MCF 10A (cell line): ENCODE measurements at regions not wholly inside any gene's neighbourhood (a gene's known extent, or its start where the extent isn't known, plus 50 kb on each side); places are given as distances from the start of the nearest gene placed in this dataset.
"Not testable (repeated sequence)": the region's sequence is repeated elsewhere in the genome, so short reads cannot be mapped to it uniquely, and the experiment has no call there.

Experiments used
- BruUV-seq: library from RNA; stranded (reverse); fragments of 400-500 nt; replicated peaks from 2 replicates; lab custom pipeline; 2021; lab: Mats Ljungman, UMichigan
- CTCF ChIA-PET: fragments of 300-600 bp; sonication (Branson Sonifier 250); formaldehyde crosslinking; extraction: SDS; loops from one replicate; lab custom pipeline; 2021; ENCODE audit warnings: antibody characterized with exemption, inconsistent platforms; lab: Yijun Ruan, JAX
- POLR2A ChIA-PET: fragments of 300-600, 350-650 bp; sonication (Branson Sonifier 250); formaldehyde crosslinking; extraction: SDS; loops from one replicate; lab custom pipeline; 2020; ENCODE audit warnings: antibody characterized with exemption, inconsistent platforms; lab: Yijun Ruan, JAX
- DNase-seq: peaks from one replicate; pipeline ENCODE4 v3.0.0-alpha.2; 2018; ENCODE audit not compliant: unreplicated experiment
- H3K27ac Mint-ChIP-seq: one replicate; pipeline ENCODE4 v1.8.0; 2022; ENCODE audit warnings: mild to moderate bottlenecking, low read depth, mixed read lengths; ENCODE audit not compliant: unreplicated experiment
- H3K27me3 Mint-ChIP-seq: one replicate; pipeline ENCODE4 v1.8.0; 2022; ENCODE audit warnings: mixed read lengths; ENCODE audit not compliant: insufficient read depth, unreplicated experiment
- H3K36me3 Mint-ChIP-seq: one replicate; pipeline ENCODE4 v1.8.0; 2022; ENCODE audit warnings: mild to moderate bottlenecking, moderate library complexity, mixed read lengths; ENCODE audit not compliant: insufficient read depth, unreplicated experiment
- H3K4me1 Mint-ChIP-seq: one replicate; pipeline ENCODE4 v1.8.0; 2022; ENCODE audit warnings: mixed read lengths; ENCODE audit not compliant: insufficient read depth, unreplicated experiment
- H3K4me3 Mint-ChIP-seq: one replicate; pipeline ENCODE4 v1.8.0; 2022; ENCODE audit warnings: mild to moderate bottlenecking, moderate library complexity, mixed read lengths; ENCODE audit not compliant: unreplicated experiment
- H3K9me3 Mint-ChIP-seq: one replicate; pipeline ENCODE4 v1.8.0; 2022; ENCODE audit warnings: mixed read lengths; ENCODE audit not compliant: unreplicated experiment
- CTCF ChIP-seq: fragments of 200-600 bp; IDR thresholded peaks from one replicate; pipeline ENCODE4 v1.8.0; 2022; ENCODE audit warnings: antibody characterized with exemption, mild to moderate bottlenecking; ENCODE audit not compliant: unreplicated experiment
- intact Hi-C: fragments of 100-400 bp; cut with micrococcal nuclease; formaldehyde crosslinking; loops from 2 replicates; pipeline ENCODE4 v1.14.1; 2022

DNA sequence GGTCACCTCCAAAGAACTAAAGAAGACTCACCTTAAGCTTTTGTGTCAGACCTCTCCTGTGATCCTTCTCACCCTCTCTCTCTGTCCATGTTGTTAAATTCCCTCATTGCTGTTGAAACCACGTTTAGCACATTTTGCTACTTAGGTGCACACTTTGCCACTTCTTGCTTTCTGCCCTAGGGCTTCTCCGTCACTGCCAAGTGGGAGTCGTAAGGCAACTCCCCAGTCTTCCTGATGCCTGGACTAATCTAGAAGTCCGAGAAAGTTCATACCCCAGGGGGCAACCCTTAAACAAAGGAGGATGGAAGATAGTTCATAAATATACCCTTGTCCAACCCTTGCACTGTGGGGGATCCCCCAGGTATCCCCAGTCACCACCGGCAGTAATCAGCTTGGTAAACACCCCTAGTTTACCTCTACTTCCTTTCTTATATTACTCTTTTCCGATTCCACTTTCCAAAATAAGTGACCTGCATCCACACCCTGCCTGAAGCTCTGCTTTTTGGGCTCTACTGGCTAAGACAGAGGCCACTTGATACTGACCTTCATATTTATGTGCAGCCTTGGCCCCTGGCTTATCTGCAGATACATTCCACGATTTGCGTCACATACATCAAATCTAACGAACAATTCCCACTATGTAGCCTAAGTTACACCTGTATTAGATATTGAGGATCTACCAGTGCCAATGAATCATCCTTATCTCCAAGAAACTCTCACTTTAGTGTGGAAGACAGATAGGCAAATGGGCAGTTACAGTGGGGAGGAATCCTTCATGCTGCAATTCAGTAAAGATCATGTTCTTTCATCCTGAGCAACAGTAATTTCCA lies 776.2 kb downstream of the RNF144A start:
- no peak for DNase-seq
- ChIA-PET POLR2A (interaction anchor here (0.7 to 1.4 kb wide), 3 partner anchors 10 to 1470 kb away, joined by 3 to 5 read pairs (median 4); no protein-coding TSS in a partner anchor), CTCF (interaction anchor here (0.6 kb wide), 1 partner anchor 120 kb away, joined by 3 read pairs; no protein-coding TSS in a partner anchor)
- H3K4me3 Mint-ChIP-seq = no peak overlapping the region
- intact Hi-C loops = loop anchor here (10.0 kb wide), 1 partner anchor 991 kb away; the partner anchor contains the start of gene ID2
- H3K4me1 Mint-ChIP-seq = peaks cover 29% of the 10 kb centered on the region
- H3K27ac Mint-ChIP-seq = peak overlapping the region; percentile 50
- H3K9me3 Mint-ChIP-seq = no peaks in the 10 kb centered on the region
- TF ChIP-seq CTCF = no peak
- no peaks in the 10 kb centered on the region for H3K36me3 Mint-ChIP-seq
- no TSS peak for BruUV-seq
- no peaks in the 10 kb centered on the region for H3K27me3 Mint-ChIP-seq

DNA sequence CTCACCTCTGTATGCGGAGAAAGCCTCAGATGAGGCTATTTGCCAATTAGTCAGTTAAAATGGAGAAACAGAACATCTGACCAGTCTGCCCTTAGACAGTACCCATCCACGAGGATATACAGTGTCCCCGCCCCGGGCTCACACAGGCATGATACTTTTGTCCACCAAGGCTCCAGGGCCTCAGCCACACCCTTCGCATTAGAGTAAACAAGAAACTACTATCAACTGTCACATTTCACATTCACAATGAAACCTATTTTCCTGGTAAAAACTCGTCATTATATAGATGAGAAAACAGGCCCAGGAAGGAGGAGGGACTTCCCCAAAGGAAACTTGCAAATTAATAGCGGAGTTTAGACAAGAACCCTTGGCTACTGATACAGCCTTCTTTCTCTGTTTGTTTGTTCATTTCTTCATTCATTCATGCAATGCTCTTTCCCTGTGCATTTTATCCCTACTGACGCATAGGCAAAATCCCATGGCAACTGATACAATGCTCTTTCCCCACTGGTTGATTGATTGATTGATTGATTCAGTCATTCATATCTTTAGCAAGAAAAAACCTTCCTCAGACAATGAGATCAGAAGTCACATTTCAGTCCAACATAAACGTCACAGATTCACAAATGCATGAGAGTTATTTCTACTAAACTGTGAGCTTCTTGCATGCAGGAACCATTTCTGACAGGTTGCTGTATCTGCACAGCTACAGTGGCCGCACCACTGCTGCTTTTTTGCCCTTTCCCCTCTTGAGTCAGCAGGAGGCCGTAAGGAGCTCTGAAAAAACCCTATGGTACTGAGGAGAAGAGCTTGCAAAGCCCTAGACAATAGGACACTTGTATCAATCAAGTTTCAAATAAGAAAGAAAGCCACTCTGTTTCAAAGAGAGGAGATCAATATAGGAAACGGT lies 777.1 kb downstream of the RNF144A start:
- intact Hi-C loops = loop anchor here (10.0 kb wide), 1 partner anchor 990 kb away; the partner anchor contains the start of gene ID2
- TF ChIP-seq CTCF = no peak

GRCh38 chr2:7696556-7696955 lies 779.3 kb downstream of the RNF144A start:
- CTCF ChIA-PET = interaction anchor here (0.7 kb wide), 1 partner anchor 353 kb away, joined by 3 read pairs; no protein-coding TSS in a partner anchor
- not testable (repeated sequence) for BruUV-seq, H3K9me3 Mint-ChIP-seq, DNase-seq, H3K36me3 Mint-ChIP-seq, H3K27ac Mint-ChIP-seq, H3K27me3 Mint-ChIP-seq, H3K4me3 Mint-ChIP-seq
- POLR2A ChIA-PET = interaction anchor here (0.6 kb wide), 1 partner anchor 546 kb away, joined by 3 read pairs; no protein-coding TSS in a partner anchor
- peaks cover 29% of the 10 kb centered on the region for H3K4me1 Mint-ChIP-seq
- intact Hi-C loops = loop anchor here (10.0 kb wide), 1 partner anchor 988 kb away; the partner anchor contains the start of gene ID2

More for the DNA sequence above, 777.1 kb downstream of the RNF144A start:
- H3K9me3 Mint-ChIP-seq = no peaks in the 10 kb centered on the region
- ChIA-PET CTCF (interaction anchor here (0.5 to 0.6 kb wide), 2 partner anchors 34 to 1005 kb away, joined by 3 read pairs; no protein-coding TSS in a partner anchor), POLR2A (interaction anchor here (0.6 to 0.8 kb wide), 3 partner anchors 279 to 1469 kb away, joined by 3 read pairs; partner anchors contain the start of gene ID2)
- no peak for DNase-seq
- no peak overlapping the region for H3K27ac Mint-ChIP-seq
- no TSS peak for BruUV-seq
- no peaks in the 10 kb centered on the region for H3K27me3 Mint-ChIP-seq
- H3K36me3 Mint-ChIP-seq = no peaks in the 10 kb centered on the region
- H3K4me1 Mint-ChIP-seq = peaks cover 29% of the 10 kb centered on the region
- no peak overlapping the region for H3K4me3 Mint-ChIP-seq

DNA sequence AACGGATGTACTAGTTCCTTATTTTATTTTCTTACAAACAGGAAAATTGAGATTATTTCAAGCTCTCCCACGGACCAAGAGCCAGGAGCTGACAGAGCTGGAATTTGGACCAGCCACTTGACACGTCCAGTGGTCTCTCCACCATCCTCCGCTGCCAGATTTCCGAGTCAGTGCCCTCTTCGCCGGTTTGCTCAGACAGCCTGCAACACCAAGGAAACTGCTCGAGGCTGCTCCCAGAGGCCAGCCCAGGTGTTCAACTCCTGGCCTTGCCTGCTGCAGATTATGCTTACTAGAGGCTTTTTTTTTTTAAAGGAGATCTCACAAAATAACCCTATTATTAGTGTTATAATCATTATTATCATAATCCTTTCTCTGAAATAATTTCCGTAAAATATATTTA lies 779.8 kb downstream of the RNF144A start:
- intact Hi-C loops = loop anchor here (10.0 kb wide), 1 partner anchor 988 kb away; the partner anchor contains the start of gene ID2
- no peaks in the 10 kb centered on the region for H3K36me3 Mint-ChIP-seq
- H3K27me3 Mint-ChIP-seq = no peaks in the 10 kb centered on the region
- peaks cover 25% of the 10 kb centered on the region for H3K4me1 Mint-ChIP-seq
- H3K27ac Mint-ChIP-seq = no peak overlapping the region
- CTCF ChIA-PET = no interaction called here
- H3K9me3 Mint-ChIP-seq = no peaks in the 10 kb centered on the region
- TF ChIP-seq CTCF = no peak
- H3K4me3 Mint-ChIP-seq = no peak overlapping the region
- no TSS peak for BruUV-seq
- POLR2A ChIA-PET = interaction anchor here (0.6 kb wide), 1 partner anchor 545 kb away, joined by 3 read pairs; no protein-coding TSS in a partner anchor
- no peak for DNase-seq
